ENCODE measurements at regions not wholly inside any gene's neighbourhood (a gene's known extent, or its start where the extent isn't known, plus 50 kb on each side); places are given as distances from the start of the nearest gene placed in this dataset.
"Not testable (repeated sequence)": the region's sequence is repeated elsewhere in the genome, so short reads cannot be mapped to it uniquely, and the experiment has no call there.

- no peak for DNase-seq
Measured at GRCh38 chr12:63508543-63508942, 159.8 kb downstream of the DPY19L2 start.

- no peak for DNase-seq
Measured at GRCh38 chr12:63499567-63499966, 168.7 kb downstream of the DPY19L2 start.

GRCh38 chr12:63498239-63498638 lies 170.1 kb downstream of the DPY19L2 start:
- no peak for DNase-seq

GRCh38 chr12:63496654-63497053 lies 171.6 kb downstream of the DPY19L2 start:
- no peak for DNase-seq

GRCh38 chr12:63495974-63496373 lies 172.3 kb downstream of the DPY19L2 start:
- DNase-seq = no peak

GRCh38 chr12:63493357-63493756 lies 174.9 kb downstream of the DPY19L2 start:
- DNase-seq = not testable (repeated sequence)

GRCh38 chr12:63480186-63480585 lies 188.1 kb downstream of the DPY19L2 start:
- no peak for DNase-seq

GRCh38 chr12:63470161-63470560 lies 198.1 kb downstream of the DPY19L2 start:
- no peak for DNase-seq

- DNase-seq = no peak
Measured at GRCh38 chr12:63467951-63468350, 200.3 kb downstream of the DPY19L2 start.

- no peak for DNase-seq
Measured at GRCh38 chr12:63457857-63458256, 210.4 kb downstream of the DPY19L2 start.

GRCh38 chr12:63457428-63457827 lies 210.9 kb downstream of the DPY19L2 start:
- no peak for DNase-seq

- no peak for DNase-seq
Measured at GRCh38 chr12:63450816-63451215, 217.5 kb downstream of the DPY19L2 start.

- DNase-seq = no peak
Measured at GRCh38 chr12:63450334-63450733, 218.0 kb downstream of the DPY19L2 start.

GRCh38 chr12:63445224-63445880 lies 222.9 kb downstream of the DPY19L2 start:
- DNase-seq = no peak

- DNase-seq = no peak
Measured at GRCh38 chr12:63440048-63440447, 228.2 kb downstream of the DPY19L2 start.

GRCh38 chr12:63434384-63434783 lies 233.9 kb downstream of the DPY19L2 start:
- DNase-seq = not testable (repeated sequence)

GRCh38 chr12:63427969-63428368 lies 240.3 kb downstream of the DPY19L2 start:
- DNase-seq = not testable (repeated sequence)

- DNase-seq = not testable (repeated sequence)
Measured at GRCh38 chr12:63427029-63427428, 241.3 kb downstream of the DPY19L2 start.

GRCh38 chr12:63424671-63425070 lies 243.6 kb downstream of the DPY19L2 start:
- no peak for DNase-seq

- no peak for DNase-seq
Measured at GRCh38 chr12:63423839-63424238, 244.5 kb downstream of the DPY19L2 start.

GRCh38 chr12:63420206-63420644 lies 248.1 kb downstream of the DPY19L2 start:
- DNase-seq = peak; percentile 54

- no peak for DNase-seq
Measured at GRCh38 chr12:63419154-63419553, 249.1 kb downstream of the DPY19L2 start.

- DNase-seq = no peak
Measured at GRCh38 chr12:63416788-63417187, 251.5 kb downstream of the DPY19L2 start.

GRCh38 chr12:63415357-63415756 lies 252.9 kb downstream of the DPY19L2 start:
- DNase-seq = no peak

GRCh38 chr12:63410197-63410596 lies 258.1 kb downstream of the DPY19L2 start:
- no peak for DNase-seq

All from activated CD4-positive, alpha-beta T cell treated with anti-CD3 and anti-CD28 coated beads, Interleukin-2, Interleukin-6, amounts not matched to agents 100 ng/mL and 50 ng/mL, durations not matched to agents 16 hours and 8 hours (primary cell).